NCI-H1436 treated with DMSO at 0.1 percent for 48 hours (cell line): ENCODE measurements at regions not wholly inside any gene's neighbourhood (a gene's known extent, or its start where the extent isn't known, plus 50 kb on each side); places are given as distances from the start of the nearest gene placed in this dataset.
"Not testable (repeated sequence)": the region's sequence is repeated elsewhere in the genome, so short reads cannot be mapped to it uniquely, and the experiment has no call there.

Experiments used
- DNase-seq: peaks from one replicate; lab custom pipeline; 2025; lab: John Stamatoyannopoulos, UW

DNA sequence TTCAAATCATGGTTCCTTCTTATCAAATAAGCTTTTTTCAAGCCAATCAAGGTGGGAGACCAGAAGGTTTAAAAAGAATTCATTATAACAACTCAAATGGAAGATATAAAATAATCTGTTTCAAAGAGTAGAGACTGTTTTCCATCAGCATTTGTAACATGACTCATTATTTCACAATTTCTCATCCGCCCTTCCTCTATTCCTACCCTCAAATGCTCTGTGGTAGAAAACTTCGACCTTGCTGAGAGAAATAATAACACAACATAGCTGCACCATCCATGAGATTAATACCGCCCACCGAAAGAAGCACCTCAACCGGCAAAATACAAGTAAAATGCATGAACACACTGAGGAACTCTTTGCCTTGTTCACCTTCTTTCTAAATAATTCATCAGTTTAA is 2039.2 kb upstream of the CELF4 start:
- DNase-seq: no peak

DNA sequence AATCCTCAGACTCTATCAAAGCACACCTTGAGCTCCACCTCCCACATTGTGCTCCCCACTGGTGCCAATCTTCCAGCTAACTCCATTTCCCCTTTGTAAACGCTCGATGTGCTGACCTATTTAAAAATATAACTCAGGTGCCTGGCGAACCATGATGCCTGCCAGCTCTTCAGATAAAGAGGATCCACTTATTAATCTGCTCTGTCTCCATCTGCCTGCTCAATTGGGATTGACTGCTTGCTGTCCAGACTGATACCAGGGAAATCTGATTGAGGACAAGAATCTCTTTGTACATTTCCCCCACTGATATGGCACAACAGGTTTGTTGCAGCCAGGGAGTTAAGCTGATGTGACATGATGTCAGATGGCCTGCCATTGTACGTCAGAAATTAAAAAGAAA is 2036.5 kb upstream of the CELF4 start:
- DNase-seq: no peak

DNA sequence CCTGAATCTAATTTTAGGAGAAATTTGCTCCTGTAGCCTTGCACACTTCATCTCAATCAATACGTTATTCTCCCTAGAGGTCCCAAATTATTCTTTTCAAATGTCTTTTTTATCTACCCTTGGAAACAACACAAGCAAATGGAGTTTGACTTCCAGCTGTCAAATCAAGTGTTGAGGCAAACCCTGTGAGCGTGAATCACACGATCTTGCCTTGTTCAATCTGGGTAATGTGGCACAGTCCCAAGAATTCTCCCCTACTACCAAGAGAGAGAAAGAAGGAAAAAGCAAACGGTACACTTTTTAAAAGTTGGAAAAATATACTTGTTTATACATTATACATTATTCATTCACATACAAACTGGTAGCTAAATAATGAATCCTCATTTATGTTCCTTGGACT is 2035.3 kb upstream of the CELF4 start:
- DNase-seq: no peak

DNA sequence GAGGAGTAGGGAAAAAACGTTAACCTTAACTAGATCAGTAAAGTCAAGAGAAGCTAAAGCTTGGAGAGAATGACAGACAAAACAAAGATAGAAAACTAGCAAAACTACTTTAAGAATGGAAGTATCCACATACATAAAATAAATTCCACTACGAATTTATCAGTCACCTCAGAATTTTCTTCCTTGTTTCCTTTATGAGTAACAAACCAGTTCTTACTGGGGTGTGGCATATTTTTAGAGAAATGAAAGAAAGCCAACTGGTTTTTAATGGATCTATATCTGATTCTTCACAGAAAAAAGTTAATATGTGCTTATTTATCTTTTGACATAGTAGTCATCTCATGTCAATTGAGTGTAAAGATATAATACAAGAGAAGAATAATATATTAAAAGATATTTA is 2033.7 kb upstream of the CELF4 start:
- DNase-seq: no peak

DNA sequence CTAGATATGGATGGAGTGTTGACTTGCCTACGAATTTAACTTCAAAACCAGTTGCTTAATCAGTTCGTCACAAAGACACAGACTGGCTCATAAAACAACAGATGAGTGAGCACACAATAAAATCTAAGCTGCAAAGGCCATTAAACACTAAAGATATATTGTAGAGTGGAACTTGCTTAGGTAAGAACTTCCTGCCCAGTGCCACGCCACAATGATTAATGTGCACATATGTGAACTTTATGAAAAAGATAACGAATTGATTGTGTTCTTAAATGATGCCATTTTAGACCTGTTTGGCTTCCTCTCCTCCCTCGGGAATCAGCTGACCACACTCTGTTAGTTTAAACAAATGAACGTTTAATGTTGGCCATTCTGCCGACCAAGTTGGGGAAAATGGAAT is 2031.3 kb upstream of the CELF4 start:
- no peak for DNase-seq

DNA sequence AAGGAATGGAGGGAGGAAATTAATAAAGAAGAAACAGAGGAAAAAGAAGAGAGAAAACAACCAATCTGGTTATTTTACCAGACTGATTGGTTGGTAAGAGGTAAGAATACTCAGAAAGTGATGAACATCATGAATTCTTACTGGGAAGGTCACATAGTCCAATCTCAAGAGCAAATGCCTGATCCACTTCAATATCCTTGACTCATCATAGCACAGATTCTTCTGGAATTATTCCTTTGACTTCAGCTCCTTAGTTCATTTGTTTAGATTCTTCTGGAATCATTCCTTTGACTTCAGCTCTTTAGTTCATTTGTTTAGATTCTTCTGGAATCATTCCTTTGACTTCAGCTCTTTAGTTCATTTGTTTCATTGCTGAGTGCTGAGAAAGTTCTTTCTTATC is 2030.6 kb upstream of the CELF4 start:
- DNase-seq: no peak

DNA sequence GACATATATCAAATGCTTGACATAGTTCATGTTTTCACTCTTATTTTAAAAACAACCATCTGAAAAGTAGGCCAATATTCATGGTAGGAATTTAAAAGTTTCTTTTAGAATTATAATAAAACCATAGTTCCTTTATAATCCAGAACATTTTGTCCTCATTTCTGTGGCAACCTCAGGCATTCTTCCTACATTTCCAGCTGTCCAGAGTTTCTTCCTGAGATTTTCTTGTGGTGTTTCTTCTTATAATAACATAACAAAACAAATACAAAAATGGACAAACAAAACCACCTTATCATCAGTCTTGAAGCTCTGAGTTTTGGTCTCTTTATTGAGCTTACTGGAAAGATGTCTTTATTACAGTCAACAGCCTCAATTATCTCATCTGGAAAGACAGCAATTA is 2028.6 kb upstream of the CELF4 start:
- DNase-seq: no peak

DNA sequence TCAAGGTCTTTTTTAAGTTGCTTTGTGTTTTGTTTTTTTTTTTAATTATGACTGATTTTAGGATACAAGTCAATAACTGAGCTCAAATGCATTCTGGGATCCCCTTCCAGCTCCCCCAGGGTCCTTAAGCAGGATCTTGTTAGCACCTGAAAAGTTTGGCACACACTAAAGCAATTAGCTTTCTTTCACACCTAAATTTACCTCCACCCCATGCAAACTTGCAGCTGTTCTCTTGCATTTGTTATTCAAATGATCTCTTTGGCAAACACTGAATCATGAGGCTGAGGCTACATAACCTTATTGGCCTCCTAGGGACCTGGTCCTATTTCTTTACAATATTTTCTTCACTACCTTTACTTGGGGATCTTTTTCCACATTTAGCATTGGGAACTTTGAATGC is 2026.1 kb upstream of the CELF4 start:
- no peak for DNase-seq

DNA sequence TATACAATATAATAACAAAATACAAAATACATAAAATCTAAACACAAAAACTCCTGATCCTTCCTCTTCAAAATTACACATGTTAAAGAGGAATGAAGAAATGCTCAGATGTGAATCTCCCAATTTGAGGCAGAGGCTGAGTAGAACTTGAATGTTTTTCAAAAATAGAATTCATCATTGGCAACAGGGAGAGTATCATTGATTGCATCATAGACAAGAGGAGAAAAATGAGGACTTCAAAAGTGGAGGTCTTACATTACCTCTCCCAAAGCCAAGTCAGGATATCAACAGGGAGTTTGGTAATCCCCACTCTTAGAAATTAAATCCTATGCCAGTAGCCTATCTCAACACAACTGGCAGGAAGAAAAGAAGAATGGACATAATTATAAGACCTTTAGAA is 2023.9 kb upstream of the CELF4 start:
- DNase-seq: no peak

DNA sequence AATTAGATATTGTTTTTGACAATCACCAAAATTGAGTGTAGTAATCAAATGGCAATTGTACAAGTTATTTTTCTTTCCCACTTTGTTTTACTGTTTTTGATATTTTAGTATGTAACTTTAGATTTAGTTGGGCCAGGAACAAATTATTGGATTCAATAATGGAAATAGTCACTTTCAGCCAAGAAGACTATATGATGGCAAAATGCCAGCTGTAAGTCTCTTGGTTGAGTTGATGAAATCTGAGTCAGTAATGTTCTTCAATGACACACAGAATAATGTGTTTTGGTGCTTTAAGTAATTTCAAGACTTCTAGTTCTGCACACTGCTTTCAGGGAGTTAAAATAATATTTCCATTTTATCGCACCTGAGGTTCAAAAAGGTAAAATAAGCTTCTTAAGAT is 2022.0 kb upstream of the CELF4 start:
- no peak for DNase-seq

DNA sequence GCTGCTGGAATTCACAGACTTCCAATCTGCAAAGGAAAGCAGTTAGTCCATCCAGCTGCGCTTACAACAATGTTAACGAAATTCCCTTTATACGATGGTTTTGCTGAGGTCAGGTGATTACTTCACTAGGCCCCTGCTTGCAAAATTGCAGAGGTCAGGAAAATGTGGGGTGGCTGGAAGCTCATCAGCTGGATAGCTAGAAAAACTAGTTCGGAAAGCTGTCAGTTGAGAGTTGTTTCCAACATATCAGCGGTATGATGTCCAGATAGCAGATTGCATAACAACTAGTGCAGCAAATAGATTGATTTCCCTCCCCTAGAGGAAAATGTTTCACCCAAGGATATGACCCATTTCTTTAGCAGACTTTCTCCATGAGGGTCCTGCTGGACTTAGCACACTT is 2021.1 kb upstream of the CELF4 start:
- no peak for DNase-seq

DNA sequence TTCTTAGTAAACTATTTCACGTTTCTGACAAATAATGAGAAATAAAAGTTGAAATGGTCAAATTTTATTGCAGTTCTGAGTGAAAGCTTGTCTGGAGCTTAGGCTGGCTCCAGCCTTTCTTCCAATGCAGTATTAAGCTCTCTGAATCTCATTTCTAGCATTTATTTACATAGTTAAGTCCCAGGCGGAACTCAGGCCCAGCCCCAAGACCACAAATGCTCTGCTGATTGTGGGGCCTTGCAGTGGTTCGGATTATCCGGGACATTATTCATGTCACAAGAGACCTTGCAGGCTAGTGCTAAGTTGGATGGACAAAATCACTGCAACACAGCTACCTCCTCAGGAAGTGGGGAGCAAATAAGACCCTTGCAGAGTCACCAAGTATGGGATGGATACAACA is 2009.3 kb upstream of the CELF4 start:
- no peak for DNase-seq

DNA sequence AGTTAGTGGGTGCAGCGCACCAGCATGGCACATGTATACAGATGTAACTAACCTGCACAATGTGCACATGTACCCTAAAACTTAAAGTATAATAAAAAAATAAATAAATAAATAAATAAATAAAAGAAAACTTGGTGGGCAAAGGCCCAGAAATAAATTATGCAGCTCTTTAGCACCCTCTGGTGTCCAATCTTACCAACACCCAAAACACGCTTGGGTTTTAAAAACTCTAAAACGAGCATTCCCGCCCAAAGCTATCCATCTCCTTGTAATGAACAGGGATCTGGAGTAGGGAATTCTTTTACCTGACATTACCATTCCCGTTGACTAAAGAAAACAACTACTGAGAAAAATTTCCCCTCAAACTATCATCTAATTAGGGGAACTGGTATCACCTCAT is 2005.9 kb upstream of the CELF4 start:
- DNase-seq: no peak

DNA sequence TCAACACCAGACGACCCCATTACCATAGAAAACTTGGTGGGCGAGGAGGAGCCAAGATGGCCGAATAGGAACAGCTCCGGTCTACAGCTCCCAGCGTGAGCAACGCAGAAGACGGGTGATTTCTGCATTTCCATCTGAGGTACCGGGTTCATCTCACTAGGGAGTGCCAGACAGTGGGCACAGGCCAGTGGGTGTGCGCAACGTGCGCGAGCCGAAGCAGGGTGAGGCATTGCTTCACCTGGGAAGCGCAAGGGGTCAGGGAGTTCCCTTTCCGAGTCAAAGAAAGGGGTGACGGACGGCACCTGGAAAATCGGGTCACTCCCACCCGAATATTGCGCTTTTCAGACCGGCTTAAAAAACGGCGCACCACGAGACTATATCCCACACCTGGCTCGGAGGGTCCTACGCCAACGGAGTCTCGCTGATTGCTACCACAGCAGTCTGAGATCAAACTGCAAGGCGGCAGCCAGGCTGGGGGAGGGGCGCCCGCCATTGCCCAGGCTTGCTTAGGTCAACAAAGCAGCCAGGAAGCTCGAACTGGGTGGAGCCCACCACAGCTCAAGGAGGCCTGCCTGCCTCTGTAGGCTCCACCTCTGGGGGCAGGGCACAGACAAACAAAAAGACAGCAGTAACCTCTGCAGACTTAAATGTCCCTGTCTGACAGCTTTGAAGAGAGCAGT is 2000.1 kb upstream of the CELF4 start:
- not testable (repeated sequence) for DNase-seq

DNA sequence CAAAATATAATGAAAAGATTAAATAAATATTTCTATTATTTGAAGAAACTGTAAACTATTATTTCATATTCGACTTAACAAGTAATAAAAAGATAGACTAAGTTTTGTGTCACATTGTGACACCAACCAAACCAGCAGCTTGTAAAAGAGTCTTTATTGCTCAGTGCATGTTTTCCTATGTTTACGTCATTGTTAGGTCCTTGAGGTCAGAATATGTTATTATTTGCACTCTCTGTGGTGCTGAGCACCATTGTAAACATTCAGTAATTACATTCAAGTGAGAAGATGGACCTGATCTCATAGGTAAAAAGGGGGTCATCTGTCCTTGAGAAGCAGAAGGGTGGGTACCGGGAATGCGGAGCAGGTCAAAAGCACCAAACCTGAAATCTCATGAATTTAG is 1999.1 kb upstream of the CELF4 start:
- no peak for DNase-seq

DNA sequence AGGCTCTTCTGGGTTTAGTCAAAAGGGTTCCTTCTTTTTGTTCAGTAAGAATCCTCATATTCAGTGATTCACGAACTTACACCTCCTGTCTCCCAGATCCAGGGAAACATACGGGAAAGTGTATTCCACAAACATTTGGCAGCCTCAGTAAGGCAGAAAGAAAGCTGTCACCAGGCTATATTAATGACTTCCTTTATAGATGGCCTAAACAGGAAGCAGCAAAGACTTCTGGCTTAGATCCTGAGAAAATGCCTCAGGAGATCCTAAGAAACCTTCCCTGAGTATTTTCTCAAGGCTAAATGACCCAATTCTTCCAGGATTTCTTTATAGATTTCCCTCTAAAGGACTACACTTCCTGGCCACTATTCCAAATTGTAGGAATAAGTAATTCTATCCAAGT is 1995.5 kb upstream of the CELF4 start:
- no peak for DNase-seq

DNA sequence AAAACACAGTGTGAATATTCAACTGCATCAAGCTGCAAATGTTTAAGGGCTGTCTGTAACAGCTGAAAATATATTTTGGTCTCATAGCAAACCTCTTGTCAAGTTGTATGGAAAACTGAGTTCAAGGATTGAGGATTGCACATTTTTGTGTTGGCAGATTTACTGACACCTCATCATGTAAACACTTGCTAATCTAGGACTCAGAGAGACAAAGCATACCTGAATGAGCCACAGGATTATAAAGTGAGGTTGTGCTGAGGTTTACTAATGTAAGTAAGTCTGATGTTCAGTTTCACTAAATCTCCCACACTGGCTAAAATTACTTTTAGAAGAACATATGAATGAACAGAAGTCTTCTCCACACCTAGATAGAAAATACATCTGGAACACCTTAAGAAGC is 1993.1 kb upstream of the CELF4 start:
- DNase-seq: no peak

DNA sequence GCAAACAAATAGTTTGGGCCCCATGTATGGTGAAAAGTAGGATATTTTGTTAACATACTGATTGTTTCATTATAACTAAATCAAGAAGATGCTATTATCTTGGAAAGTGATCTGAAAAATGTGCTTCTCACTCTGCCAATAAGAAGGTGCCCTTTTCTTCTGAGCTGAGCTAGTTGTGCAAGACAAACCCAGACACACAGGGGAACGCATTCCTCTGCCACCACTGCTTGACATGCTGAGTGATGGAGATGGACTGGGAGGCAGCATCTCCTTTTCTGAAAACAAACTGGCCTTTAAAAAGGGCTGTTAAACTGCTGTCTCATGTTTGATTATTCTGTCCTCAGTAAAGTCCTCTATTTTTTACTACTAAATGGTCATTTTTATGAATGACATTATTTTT is 1989.9 kb upstream of the CELF4 start:
- DNase-seq: no peak

DNA sequence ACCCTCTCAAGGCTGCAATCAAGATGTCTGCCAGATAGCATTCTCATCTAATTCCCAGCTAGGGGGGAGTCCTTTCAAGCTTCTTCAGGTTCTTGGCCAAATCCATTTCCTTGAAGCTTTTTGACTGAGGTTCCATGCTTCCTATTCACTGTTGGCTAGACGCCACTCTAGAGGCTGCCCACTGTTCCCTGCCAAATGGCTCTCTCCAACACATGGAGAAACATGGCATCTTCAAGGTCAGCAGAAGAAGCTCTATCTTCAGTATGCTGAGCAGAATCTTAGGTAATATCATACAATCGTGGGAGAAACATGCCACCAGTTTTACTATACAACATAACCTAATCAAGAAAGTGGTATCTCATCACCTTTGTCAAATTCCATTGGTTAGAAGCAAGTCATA is 1985.1 kb upstream of the CELF4 start:
- DNase-seq: no peak

DNA sequence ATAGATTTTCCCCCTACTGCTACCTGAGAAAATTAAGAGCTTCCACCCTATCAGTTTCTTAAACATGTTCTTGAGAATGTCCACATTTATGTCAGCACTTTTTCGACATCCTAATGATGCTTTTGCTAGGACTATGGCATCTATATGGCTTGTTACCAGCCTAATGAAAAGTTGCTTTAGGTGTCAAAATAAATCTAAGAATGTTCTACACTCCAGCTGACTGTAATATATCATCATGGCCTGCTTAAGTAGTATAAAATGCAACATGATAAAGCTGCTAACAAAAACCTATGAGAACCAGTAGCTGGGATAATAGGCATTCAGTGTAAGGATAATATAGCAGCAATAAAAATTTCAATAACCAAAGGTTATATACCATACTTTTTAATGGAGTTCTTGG is 1983.5 kb upstream of the CELF4 start:
- no peak for DNase-seq

DNA sequence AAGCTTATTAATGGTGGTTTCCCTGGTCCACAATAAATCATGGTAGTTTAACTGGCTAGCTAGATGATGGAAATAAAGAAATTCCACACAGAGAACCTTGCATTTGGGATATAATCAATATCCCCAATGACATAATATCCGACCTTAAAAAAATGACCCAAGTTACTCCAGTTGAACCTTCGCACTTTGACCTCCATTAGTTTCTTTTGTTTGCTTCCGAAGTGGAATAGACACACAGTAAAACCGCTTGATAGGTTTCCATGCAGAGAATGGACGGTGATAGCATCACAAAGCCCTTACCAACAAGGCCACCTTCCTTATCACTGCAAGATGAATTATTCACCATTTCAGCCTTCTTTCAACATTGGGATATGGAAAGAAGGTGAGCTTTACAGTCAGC is 1966.1 kb upstream of the CELF4 start:
- no peak for DNase-seq

DNA sequence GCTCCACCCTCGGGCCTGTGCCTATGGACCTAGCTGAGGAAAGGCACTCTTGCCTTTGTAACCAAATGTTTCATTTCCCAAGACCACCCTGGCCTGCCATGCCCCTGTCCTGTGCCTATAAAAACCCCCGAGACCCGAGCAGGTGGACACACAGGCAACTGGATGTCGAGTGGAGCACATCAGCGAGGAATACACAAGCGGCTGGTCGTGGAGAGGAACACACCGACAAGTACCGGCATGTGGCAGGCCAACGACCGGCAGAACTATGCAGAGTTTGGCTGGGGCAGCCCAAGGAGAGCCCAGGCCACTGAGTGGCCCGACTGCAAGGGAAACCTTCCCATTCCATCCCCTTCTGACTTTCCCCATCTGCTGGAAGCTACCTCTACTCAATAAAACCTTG is 1963.8 kb upstream of the CELF4 start:
- no peak for DNase-seq

DNA sequence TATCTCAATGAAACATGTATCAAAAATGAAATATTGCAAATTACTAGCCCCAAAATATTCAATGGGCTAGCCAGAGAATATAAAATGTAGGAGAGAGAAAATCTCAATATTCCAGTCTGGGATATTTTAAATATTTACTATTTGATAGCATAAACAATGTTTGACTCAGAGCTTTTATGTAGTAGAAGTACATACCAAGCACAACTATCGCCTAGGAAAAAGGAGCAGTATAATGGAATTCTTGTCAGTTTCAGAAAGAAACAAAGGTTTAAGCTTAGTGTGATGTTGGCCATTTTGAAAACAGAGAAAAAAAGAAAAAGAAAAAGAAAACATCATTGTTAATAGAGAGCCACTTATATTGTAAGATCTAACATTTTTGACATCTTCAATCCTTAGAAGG is 1961.9 kb upstream of the CELF4 start:
- DNase-seq: no peak

DNA sequence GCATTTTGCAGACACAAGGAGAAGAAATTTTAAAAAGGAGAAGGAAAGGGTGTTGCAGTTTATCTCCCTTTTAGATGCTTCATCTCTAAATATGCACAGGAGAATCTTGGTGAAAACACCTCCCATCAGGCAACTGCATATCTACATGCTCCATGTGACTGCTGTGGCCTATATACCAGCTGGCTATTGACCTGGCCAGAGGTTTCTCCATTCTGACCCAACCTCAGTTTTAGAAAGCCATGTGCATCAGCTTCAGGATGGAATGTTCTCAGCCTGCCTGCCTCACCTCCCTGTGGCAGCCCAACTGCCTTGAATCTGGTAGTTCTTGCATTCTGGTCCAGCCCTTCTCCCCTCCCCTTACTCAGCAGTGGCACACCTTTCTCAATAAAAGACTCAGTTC is 1958.8 kb upstream of the CELF4 start:
- DNase-seq: no peak

DNA sequence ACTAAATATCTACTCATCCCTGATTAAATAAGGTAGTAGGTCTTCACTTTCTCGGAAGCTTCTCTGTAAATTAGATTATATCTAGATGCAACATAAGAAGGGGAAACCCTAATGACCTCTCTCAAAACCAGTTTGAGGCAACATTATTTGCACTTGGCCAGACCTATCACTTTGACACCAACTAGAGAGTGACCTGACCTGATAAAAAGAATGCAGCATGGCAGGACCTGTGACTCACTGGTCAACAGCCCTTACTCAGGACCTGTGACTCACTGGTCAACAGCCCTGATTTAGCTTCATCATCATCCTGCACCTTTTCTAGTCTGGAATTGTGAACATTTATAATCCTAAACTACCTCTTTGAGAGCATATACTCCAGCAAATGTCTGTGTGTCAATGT is 1957.7 kb upstream of the CELF4 start:
- no peak for DNase-seq
